Thoracic aorta (tissue), 2 donors: ENCODE measurements at regions not wholly inside any gene's neighbourhood (a gene's known extent, or its start where the extent isn't known, plus 50 kb on each side); places are given as distances from the start of the nearest gene placed in this dataset.

ENCODE experiments used
- ATAC-seq: fragments of 150-250 bp; one replicate; pipeline ENCODE4 v1.8.0; 2017; ENCODE audit warnings: low read depth; ENCODE audit not compliant: insufficient number of reproducible peaks, low FRiP score
- DNase-seq: peaks from one replicate; pipeline ENCODE4 v3.0.0-alpha.2; 2020; ENCODE audit warnings: low spot score
- H3K27ac ChIP-seq, 2 donors: fragments of 200-600 bp; sonication (generic); 1 replicate in 1 of 2; 2 replicates in 1 of 2; pipeline ENCODE4 v1.5.1; 2016; ENCODE audit warnings: mild to moderate bottlenecking in 2 of 2, moderate library complexity in 2 of 2
- H3K27me3 ChIP-seq: fragments of 200-600 bp; sonication (generic); replicated peaks from 2 replicates; pipeline ENCODE4 v1.6.0; 2016; ENCODE audit warnings: mild to moderate bottlenecking; ENCODE audit not compliant: insufficient read depth
- H3K36me3 ChIP-seq: fragments of 200-600 bp; sonication (generic); one replicate; pipeline ENCODE4 v1.5.1; 2016
- H3K4me1 ChIP-seq, 2 donors: fragments of 200-600 bp; sonication (generic); 1 replicate in 1 of 2; 2 replicates in 1 of 2; pipeline versions ENCODE4 v1.5.1 to v1.6.0; 2016; ENCODE audit warnings: low read depth in 2 of 2, mild to moderate bottlenecking in 1 of 2; ENCODE audit not compliant: control insufficient read depth in 1 of 2
- H3K4me3 ChIP-seq: fragments of 200-600 bp; sonication (generic); 2 replicates; pipeline ENCODE4 v1.5.1; 2016; ENCODE audit warnings: mild to moderate bottlenecking
- H3K9me3 ChIP-seq: fragments of 200-600 bp; sonication (generic); 2 replicates; pipeline ENCODE4 v1.5.1; 2016
- TF ChIP-seq, protein P1 (sequence below): fragments of 200-600 bp; sonication (generic); IDR thresholded peaks from one replicate; pipeline ENCODE4 v1.5.1; 2019; ENCODE audit warnings: antibody characterized with exemption

DNA sequence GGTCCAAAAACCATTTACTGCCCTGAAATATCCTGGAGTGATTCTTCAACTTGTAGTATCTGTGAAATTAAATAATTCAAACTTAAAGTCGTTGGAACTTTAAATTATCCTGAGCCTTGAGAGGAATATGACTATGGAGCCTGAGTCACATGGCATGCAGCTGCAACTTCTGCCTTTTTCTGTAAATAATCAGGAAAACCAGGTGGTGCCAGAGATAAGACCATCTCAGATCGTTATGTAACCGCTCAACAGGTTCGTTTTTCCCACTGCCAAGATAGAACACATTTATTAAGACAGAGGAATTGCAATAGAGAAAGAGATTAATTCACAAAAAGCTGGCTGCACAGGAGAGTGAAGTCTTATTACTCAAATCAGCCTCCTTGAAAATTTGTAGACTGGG is 876.5 kb downstream of the SUCLG1 start:
- ATAC-seq = no peak
- no peak for DNase-seq
- TF ChIP-seq, protein P1, sequence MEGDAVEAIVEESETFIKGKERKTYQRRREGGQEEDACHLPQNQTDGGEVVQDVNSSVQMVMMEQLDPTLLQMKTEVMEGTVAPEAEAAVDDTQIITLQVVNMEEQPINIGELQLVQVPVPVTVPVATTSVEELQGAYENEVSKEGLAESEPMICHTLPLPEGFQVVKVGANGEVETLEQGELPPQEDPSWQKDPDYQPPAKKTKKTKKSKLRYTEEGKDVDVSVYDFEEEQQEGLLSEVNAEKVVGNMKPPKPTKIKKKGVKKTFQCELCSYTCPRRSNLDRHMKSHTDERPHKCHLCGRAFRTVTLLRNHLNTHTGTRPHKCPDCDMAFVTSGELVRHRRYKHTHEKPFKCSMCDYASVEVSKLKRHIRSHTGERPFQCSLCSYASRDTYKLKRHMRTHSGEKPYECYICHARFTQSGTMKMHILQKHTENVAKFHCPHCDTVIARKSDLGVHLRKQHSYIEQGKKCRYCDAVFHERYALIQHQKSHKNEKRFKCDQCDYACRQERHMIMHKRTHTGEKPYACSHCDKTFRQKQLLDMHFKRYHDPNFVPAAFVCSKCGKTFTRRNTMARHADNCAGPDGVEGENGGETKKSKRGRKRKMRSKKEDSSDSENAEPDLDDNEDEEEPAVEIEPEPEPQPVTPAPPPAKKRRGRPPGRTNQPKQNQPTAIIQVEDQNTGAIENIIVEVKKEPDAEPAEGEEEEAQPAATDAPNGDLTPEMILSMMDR = no peak

GRCh38 chr2:83579507-83579906 is 879.6 kb downstream of the SUCLG1 start:
- TF ChIP-seq, protein P1 = no peak
- H3K4me3 ChIP-seq = no peak overlapping the region
- no peaks in the 10 kb centered on the region for H3K9me3 ChIP-seq
- no peaks in the 10 kb centered on the region for H3K27me3 ChIP-seq
- H3K36me3 ChIP-seq = no peaks in the 10 kb centered on the region
- no peak overlapping the region for H3K27ac ChIP-seq
- H3K4me1 ChIP-seq = no peaks in the 10 kb centered on the region
- ATAC-seq = no peak
- DNase-seq = no peak

More for the DNA sequence above, 876.5 kb downstream of the SUCLG1 start:
- no peaks in the 10 kb centered on the region for H3K9me3 ChIP-seq
- no peaks in the 10 kb centered on the region for H3K27me3 ChIP-seq
- H3K4me1 ChIP-seq = no peaks in the 10 kb centered on the region
- no peak overlapping the region for H3K27ac ChIP-seq
- H3K4me3 ChIP-seq = no peak overlapping the region
- no peaks in the 10 kb centered on the region for H3K36me3 ChIP-seq

DNA sequence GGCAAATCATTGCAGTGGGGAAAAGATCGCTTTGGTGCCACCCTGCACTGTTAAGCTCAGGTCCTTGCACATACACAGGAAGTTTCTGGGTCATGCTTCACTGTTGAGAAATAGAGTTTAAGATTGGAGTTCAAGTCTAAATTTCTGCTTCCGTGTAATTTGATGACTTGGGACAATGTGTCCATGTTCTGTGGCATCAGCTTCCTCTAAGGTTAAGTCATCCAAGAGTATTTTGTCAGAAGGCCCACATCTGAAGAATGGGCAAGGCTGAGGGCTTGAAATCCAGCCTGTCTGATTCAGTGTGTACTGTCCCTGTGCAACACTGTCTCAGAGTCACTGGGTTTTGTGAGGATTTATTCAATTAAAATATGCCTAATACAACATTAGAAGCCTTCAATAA is 880.7 kb downstream of the SUCLG1 start:
- ATAC-seq (no peak), DNase-seq (no peak)
- TF ChIP-seq, protein P1 = no peak

GRCh38 chr2:83574614-83575013 is 884.5 kb downstream of the SUCLG1 start:
- H3K9me3 ChIP-seq = no peaks in the 10 kb centered on the region
- no peaks in the 10 kb centered on the region for H3K36me3 ChIP-seq
- H3K27ac ChIP-seq = no peak overlapping the region
- DNase-seq = no peak
- no peak for ATAC-seq
- H3K4me1 ChIP-seq = no peaks in the 10 kb centered on the region
- H3K27me3 ChIP-seq = no peaks in the 10 kb centered on the region
- H3K4me3 ChIP-seq = no peak overlapping the region
- TF ChIP-seq, protein P1 = no peak

More for the DNA sequence above, 880.7 kb downstream of the SUCLG1 start:
- Histone ChIP-seq H3K36me3 (no peaks in the 10 kb centered on the region), H3K27me3 (no peaks in the 10 kb centered on the region), H3K9me3 (no peaks in the 10 kb centered on the region), H3K4me3 (no peak overlapping the region), H3K27ac (no peak overlapping the region), H3K4me1 (no peaks in the 10 kb centered on the region)

DNA sequence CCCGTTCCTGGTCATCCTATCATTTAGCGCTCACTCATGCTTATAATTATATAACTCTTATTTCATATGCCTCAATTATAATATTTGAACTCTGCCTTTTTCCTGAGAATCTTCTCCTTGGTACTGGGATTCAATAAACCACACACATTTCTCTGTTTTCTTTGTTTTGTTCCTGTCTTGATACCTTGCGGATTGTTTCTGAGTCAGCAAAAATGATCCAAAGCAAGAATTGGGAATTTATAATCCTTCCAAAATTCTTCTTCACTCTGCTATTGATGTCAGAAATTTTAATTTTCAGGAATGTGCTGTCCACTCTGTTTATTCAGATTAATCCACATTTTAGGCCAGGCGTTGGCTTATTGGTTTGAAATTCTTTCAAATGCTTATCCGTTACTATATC is 886.0 kb downstream of the SUCLG1 start:
- DNase-seq (no peak), ATAC-seq (no peak)
- no peak overlapping the region for H3K27ac ChIP-seq
- H3K4me1 ChIP-seq = no peaks in the 10 kb centered on the region
- no peaks in the 10 kb centered on the region for H3K27me3 ChIP-seq
- TF ChIP-seq, protein P1 = no peak
- no peaks in the 10 kb centered on the region for H3K36me3 ChIP-seq
- no peaks in the 10 kb centered on the region for H3K9me3 ChIP-seq
- no peak overlapping the region for H3K4me3 ChIP-seq
